CD4-positive, alpha-beta T cell (primary cell): ENCODE measurements at regions not wholly inside any gene's neighbourhood (a gene's known extent, or its start where the extent isn't known, plus 50 kb on each side); places are given as distances from the start of the nearest gene placed in this dataset.
A peak's percentile ranks its signal among the peaks of the same experiment; 100 is the strongest.

ENCODE experiments used
- ATAC-seq: fragments of 200-7000 bp; cut with Tn5 transposase; one replicate; pipeline ENCODE4 v1.10.0; 2022; ENCODE audit warnings: mild to moderate bottlenecking; ENCODE audit not compliant: poor library complexity
- CTCF ChIA-PET: fragments of 350-600 bp; sonication (Branson Sonifier 250); formaldehyde crosslinking; loops from one replicate; lab custom pipeline; 2021; ENCODE audit warnings: antibody characterized with exemption, inconsistent platforms; lab: Charles Lee
- POLR2A ChIA-PET: fragments of 350-600 bp; sonication (Branson Sonifier 250); formaldehyde crosslinking; loops from one replicate; lab custom pipeline; 2021; ENCODE audit warnings: antibody characterized with exemption, inconsistent platforms; lab: Charles Lee
- DNase-seq, 14 experiments: peaks; one replicate each; pipeline ENCODE4 v3.0.0-alpha.2; 2013 to 2020; ENCODE audit warnings: mixed read lengths in 2 of 14
- H3K27ac ChIP-seq, 2 donors: one replicate each; pipeline versions ENCODE4 v1.5.1 to v1.7.0; 2013; ENCODE audit warnings: low read length in 2 of 2, low read depth in 1 of 2, mild to moderate bottlenecking in 1 of 2
- H3K27me3 ChIP-seq, 2 experiments: 1 replicate in 1 of 2; 2 replicates in 1 of 2; pipeline versions ENCODE4 v1.6.1 to v1.7.0; 2013; ENCODE audit warnings: low read length in 2 of 2, control low read depth in 1 of 2, mild to moderate bottlenecking in 1 of 2, moderate library complexity in 1 of 2; ENCODE audit not compliant: insufficient read depth in 2 of 2, control insufficient read depth in 1 of 2
- H3K36me3 ChIP-seq: one replicate; pipeline ENCODE4 v1.6.1; 2013; ENCODE audit warnings: low read length, control low read depth; ENCODE audit not compliant: insufficient read depth
- H3K4me1 ChIP-seq: one replicate; pipeline ENCODE4 v1.6.1; 2013; ENCODE audit warnings: low read length, control low read depth; ENCODE audit not compliant: insufficient read depth
- H3K4me3 ChIP-seq: one replicate; pipeline ENCODE4 v1.5.1; 2013; ENCODE audit warnings: mild to moderate bottlenecking, low read length, moderate library complexity
- H3K9me3 ChIP-seq, 2 experiments: 1 replicate in 1 of 2; 2 replicates in 1 of 2; pipeline versions ENCODE4 v1.6.1 to v1.7.0; 2013; ENCODE audit warnings: low read length in 2 of 2, mild to moderate bottlenecking in 2 of 2, control low read depth in 1 of 2, moderate library complexity in 1 of 2; ENCODE audit not compliant: control insufficient read depth in 1 of 2, insufficient read depth in 1 of 2
- H3K27ac Mint-ChIP-seq: one replicate; pipeline ENCODE4 v1.8.0; 2020; ENCODE audit warnings: mixed read lengths
- H3K27me3 Mint-ChIP-seq: one replicate; pipeline ENCODE4 v1.8.0; 2021; ENCODE audit warnings: mixed read lengths
- H3K36me3 Mint-ChIP-seq: one replicate; pipeline ENCODE4 v1.8.0; 2021; ENCODE audit warnings: low read depth, mixed read lengths
- H3K4me1 Mint-ChIP-seq: one replicate; pipeline ENCODE4 v1.8.0; 2021; ENCODE audit warnings: low read depth, mixed read lengths
- H3K4me3 Mint-ChIP-seq: one replicate; pipeline ENCODE4 v1.8.0; 2020; ENCODE audit warnings: mild to moderate bottlenecking, mixed read lengths
- H3K9me3 Mint-ChIP-seq: one replicate; pipeline ENCODE4 v1.8.0; 2020; ENCODE audit warnings: mixed read lengths
- CTCF ChIP-seq: fragments of 200-600 bp; IDR thresholded peaks from one replicate; pipeline ENCODE4 v1.8.0; 2022; ENCODE audit warnings: antibody characterized with exemption, mild to moderate bottlenecking
- intact Hi-C, 2 experiments: fragments of 100-400 bp; cut with DNase I in 1 of 2; cut with micrococcal nuclease in 1 of 2; formaldehyde crosslinking; loops; one replicate each; pipeline versions ENCODE4 v1.15.1 to v1.9.0; 2023 to 2025; cut with DNase I, micrococcal nuclease

- Histone ChIP-seq H3K27me3 (peaks cover 0 to 2% of the 10 kb centered on the region in 2 experiments), H3K9me3 (peaks cover 0 to 10% of the 10 kb centered on the region in 2 experiments), H3K4me3 (no peak overlapping the region), H3K4me1 (no peaks in the 10 kb centered on the region), H3K27ac (no peak overlapping the region), H3K36me3 (no peaks in the 10 kb centered on the region)
- ChIA-PET CTCF (no interaction called here), POLR2A (no interaction called here)
- no peak overlapping the region for H3K4me3 Mint-ChIP-seq
- peaks cover 8% of the 10 kb centered on the region for H3K27me3 Mint-ChIP-seq
- H3K4me1 Mint-ChIP-seq = no peaks in the 10 kb centered on the region
- no peaks in the 10 kb centered on the region for H3K9me3 Mint-ChIP-seq
- no peak overlapping the region for H3K27ac Mint-ChIP-seq
- TF ChIP-seq CTCF = no peak
- intact Hi-C loops = no loop called here
- ATAC-seq (no peak), DNase-seq (no peak)
- no peaks in the 10 kb centered on the region for H3K36me3 Mint-ChIP-seq
Observed at GRCh38 chr20:24763386-24764026, 185.6 kb upstream of the CST7 start.

DNA sequence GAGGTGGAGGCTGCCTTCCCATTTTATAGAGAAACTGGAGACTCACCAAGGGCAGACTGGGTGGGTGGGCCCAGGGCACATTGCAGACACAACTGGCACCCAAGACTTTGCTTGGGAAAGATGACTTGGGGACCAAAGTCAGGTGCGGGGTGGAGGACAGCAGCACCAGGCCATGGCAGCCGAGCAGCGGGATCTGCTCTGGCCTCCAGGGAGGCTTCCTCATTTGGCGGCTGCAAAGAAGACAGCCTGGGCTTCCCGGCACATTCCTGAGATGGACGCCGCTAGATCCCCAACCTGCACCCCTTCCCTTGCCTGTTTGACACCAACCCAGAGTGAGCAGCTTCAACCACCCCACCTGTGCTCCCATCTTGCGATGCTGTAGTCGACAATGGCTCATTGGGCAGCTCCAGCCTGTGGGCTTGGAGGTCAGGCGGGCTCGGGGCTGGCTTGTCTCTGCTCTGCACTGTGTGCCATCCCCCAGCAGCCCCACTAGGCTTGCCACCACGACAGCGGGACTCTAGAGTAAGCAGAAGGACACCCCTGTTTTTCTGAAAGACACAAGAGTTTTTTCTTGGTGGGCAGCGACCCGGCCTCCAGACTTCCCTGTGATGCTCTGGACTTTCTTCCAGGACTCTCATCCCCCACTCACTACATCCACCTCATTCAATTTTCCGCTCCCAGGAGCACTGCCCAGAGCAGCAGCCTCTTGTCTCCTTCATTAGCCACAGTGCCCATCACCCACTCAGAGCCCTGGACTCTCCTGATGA lies 184.9 kb upstream of the CST7 start:
- H3K9me3 ChIP-seq = peaks cover 0 to 10% of the 10 kb centered on the region in 2 experiments
- no peaks in the 10 kb centered on the region for H3K36me3 Mint-ChIP-seq
- H3K27ac ChIP-seq = no peak overlapping the region
- no peak overlapping the region for H3K27ac Mint-ChIP-seq
- DNase-seq (no peak), ATAC-seq (no peak)
- TF ChIP-seq CTCF = no peak
- no peaks in the 10 kb centered on the region for H3K4me1 Mint-ChIP-seq
- H3K4me3 Mint-ChIP-seq = no peak overlapping the region
- H3K27me3 ChIP-seq = peaks cover 0 to 2% of the 10 kb centered on the region in 2 experiments
- H3K4me3 ChIP-seq = no peak overlapping the region
- H3K9me3 Mint-ChIP-seq = no peaks in the 10 kb centered on the region
- intact Hi-C loops = no loop called here
- POLR2A ChIA-PET = no interaction called here
- H3K4me1 ChIP-seq = no peaks in the 10 kb centered on the region
- CTCF ChIA-PET = no interaction called here
- H3K36me3 ChIP-seq = no peaks in the 10 kb centered on the region
- peaks cover 8% of the 10 kb centered on the region for H3K27me3 Mint-ChIP-seq

DNA sequence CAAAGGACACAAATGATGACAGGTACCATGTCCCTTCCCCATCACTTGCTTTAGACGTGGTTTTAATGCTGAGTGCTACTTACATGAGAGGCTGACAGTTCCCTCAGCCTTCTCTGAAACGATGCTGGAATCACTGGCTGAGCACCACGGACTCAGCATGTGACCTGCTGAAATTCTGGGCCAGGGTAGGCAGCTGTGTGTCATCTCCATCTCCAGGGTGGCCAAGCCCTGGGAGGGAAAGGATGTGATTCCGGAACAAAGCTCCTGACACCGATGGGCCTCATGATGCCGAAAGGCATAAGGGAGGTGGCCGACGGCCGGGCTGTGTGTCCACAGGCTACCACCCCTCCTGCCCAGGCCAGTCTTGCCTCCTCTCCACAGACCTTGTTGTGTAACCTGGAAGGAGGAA lies 184.3 kb upstream of the CST7 start:
- Histone ChIP-seq H3K9me3 (peaks cover 0 to 10% of the 10 kb centered on the region in 2 experiments), H3K27ac (no peak overlapping the region), H3K36me3 (no peaks in the 10 kb centered on the region), H3K27me3 (peaks cover 0 to 2% of the 10 kb centered on the region in 2 experiments), H3K4me3 (no peak overlapping the region), H3K4me1 (no peaks in the 10 kb centered on the region)
- H3K9me3 Mint-ChIP-seq = no peaks in the 10 kb centered on the region
- peaks cover 8% of the 10 kb centered on the region for H3K27me3 Mint-ChIP-seq
- intact Hi-C loops = no loop called here
- ATAC-seq (no peak), DNase-seq (peak in 1 of 14 experiments; percentile 17)
- ChIA-PET CTCF (no interaction called here), POLR2A (no interaction called here)
- H3K27ac Mint-ChIP-seq = no peak overlapping the region
- no peaks in the 10 kb centered on the region for H3K36me3 Mint-ChIP-seq
- H3K4me1 Mint-ChIP-seq = no peaks in the 10 kb centered on the region
- no peak for TF ChIP-seq CTCF
- H3K4me3 Mint-ChIP-seq = no peak overlapping the region
